Left kidney (tissue), 1 donor: ENCODE measurements at regions not wholly inside any gene's neighbourhood (a gene's known extent, or its start where the extent isn't known, plus 50 kb on each side); places are given as distances from the start of the nearest gene placed in this dataset.
"Not testable (repeated sequence)": the region's sequence is repeated elsewhere in the genome, so short reads cannot be mapped to it uniquely, and the experiment has no call there.

ENCODE experiments used
- DNase-seq: peaks from one replicate; pipeline ENCODE4 v3.0.0-alpha.2; 2013

- DNase-seq: no peak
Measured at GRCh38 chr19:56894626-56895025, 54.1 kb upstream of the PEG3 start.

GRCh38 chr19:56896095-56896494, 55.6 kb upstream of the PEG3 start:
- no peak for DNase-seq

GRCh38 chr19:56899943-56900342, 59.4 kb upstream of the PEG3 start:
- no peak for DNase-seq

- DNase-seq: peak; percentile 46
Measured at GRCh38 chr19:56900573-56901097, 60.1 kb upstream of the PEG3 start.

DNA sequence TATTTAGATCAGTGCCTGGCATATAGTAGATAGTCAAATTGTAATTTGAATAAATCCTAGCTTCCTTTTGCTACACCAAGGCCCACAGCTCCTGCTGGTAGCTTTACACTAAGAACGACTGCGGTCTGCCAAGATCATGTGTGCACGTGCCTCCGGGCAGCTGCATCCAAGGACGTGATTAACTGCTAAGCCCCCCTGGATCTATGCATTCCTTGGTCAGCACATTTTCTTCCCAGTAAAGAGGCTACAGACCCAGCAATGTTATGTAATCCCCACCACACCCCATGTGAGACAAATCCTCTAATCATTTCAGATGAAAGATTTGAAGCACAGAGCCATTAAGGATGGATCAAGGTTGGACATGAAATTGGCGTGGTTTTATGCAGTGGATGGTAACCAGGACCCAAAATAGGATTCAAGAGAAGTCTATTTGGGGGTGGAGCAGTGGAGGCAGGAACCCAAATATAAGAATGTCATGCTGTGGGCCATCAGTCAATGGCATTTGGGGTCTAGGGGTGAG, 65.2 kb upstream of the PEG3 start:
- DNase-seq: no peak

DNA sequence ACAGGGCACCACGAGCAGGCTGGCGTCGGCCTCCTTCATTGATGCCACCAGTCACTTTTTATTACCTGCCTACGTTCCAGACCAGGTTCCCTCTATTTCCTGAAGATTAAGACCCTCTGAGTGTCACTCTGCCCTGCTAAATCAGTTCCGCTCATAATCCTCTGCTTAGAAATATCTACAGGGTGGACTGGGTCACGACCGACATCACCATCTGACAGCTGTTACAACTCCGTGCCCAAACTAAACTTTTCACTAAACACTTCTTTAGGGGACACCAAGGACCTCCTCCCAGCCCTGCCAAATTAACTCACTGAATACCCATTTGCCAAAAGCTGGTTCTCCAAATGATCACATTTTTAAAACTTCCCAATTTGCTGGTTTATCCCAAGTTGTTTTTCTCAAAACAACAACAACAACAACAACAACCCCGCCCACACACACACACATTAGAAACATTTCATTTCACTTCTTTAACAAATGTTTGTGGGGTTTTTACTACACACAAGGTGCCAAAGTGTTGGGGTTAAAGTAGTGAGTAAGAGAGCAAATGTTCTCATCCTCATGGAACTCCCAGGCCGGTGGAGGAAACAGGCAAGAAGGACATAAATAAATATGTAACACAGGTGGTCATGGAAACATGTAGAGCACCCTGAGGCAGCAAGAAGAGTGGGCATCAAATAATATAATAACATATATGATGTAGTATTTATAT, 72.0 kb upstream of the PEG3 start:
- no peak for DNase-seq

DNA sequence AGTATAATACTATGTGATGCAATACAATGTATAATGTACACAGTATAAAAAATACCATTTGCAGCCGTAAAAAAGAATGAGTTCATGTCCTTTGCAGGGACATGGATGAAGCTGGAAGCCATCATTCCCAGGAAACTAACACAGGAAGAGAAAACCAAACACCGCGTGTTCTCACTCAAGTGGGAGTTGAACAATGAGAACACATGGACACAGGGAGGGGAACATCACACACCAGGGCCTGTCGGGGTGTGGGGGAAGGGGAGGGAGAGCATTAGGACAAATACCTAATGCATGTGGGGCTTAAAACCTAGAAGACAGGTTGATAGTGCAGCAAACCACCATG, 72.6 kb upstream of the PEG3 start:
- not testable (repeated sequence) for DNase-seq

DNA sequence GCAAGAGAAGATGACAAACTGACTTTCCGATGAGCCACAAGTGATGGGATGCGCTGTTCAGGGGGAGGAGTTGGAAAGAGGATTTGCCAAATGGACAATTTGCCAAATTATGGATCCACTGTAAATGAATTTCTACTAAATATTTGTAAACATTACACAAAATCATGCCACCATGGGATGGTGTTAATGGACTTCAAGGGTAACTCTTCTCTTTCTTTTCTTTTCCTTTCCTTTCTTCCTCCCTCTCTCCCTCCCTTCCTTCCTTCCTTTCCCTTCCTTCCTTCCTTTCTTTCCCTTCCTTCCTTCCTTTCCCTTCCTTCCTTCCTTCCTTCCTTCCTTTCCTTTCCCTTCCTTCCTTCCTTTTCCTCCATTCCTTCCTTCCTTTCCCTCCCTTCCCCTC, 76.0 kb upstream of the PEG3 start:
- no peak for DNase-seq

DNA sequence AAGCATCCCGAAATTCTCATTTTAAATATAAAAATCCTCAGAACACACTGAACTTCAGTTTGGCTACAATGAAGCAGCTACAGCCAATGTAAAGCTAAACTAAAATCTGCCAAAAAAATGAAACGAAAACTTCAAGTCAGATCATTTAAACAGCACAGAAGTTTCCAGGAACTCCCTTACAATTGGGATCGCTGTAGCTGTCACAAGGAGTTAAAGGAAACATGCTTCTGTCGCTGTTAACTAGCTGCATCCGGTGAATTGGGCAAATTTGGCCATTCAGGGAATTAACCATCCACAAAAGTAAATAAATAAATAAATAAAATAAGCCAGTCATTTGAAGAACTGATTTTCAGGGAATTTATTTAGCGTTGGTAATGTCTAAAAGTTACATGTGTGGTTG, 77.0 kb upstream of the PEG3 start:
- DNase-seq: no peak

GRCh38 chr19:56917998-56918397, 77.5 kb upstream of the PEG3 start:
- DNase-seq: no peak

DNA sequence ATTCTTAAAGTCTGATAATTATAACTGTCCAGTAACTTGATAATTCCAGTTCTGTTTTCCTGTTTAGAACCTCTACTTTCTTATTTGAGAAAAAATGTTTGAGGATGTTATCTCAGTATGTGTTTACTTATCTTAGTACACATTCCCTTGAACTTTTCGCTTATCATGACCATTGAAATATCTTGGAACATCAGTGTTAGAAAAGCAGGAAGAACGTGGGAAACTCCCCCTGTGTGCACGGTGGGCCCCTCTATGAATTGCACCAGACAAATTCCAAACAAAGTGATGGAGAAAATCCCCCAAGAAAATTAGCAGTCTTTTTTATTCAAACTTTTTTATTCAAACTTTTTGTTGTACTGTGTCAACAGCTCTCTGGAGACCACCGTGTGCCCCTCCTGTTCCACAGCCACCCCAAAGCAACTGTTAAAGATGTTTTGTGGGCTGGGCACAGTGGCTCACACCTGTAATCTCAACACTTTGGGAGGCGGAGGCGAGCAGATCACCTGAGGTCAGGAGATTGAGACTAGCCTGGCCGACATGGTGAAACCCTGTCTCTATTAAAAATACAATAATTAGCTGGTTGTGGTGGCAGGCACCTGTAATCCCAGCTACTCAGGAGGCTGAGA, 78.3 kb upstream of the PEG3 start:
- no peak for DNase-seq

- no peak for DNase-seq
Measured at GRCh38 chr19:56919308-56919995, 78.9 kb upstream of the PEG3 start.

DNA sequence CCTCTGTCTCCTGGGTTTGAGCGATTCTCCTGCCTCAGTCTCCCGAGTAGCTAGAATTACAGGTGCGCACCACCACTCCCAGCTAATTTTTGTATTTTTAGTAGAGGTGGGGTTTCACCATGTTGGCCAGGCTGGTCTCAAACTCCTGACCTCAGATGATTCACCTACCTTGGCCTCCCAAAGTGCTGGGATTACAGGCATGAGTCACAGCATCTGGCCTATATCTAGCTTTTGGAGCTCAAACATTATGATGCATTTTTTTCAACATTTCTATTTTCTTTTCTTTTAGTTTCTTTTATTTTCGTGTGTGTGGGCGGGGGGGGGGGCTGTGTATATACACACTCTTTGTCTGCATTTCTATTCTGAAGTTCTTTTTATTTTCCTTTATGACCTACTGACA, 85.6 kb upstream of the PEG3 start:
- DNase-seq: not testable (repeated sequence)

DNA sequence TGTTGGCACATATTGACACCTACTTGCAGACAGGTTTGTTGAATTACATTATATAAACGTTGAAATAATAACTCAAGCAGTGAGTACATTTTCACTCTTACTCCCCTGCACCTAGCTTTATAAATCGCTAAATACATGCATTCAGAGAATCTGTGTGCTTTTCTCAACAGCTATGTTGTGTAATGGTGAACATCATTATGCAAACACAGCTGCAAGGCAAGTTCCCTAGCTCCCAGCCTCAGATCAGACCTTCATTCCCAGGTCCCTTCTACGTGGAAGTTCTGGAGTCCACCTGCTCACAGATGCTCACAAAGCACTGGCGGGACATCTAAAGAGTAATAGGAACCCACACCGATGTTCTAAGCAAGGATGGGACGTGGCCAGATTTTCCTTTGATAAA, 86.8 kb upstream of the PEG3 start:
- no peak for DNase-seq

GRCh38 chr19:56927791-56928207, 87.3 kb upstream of the PEG3 start:
- no peak for DNase-seq

DNA sequence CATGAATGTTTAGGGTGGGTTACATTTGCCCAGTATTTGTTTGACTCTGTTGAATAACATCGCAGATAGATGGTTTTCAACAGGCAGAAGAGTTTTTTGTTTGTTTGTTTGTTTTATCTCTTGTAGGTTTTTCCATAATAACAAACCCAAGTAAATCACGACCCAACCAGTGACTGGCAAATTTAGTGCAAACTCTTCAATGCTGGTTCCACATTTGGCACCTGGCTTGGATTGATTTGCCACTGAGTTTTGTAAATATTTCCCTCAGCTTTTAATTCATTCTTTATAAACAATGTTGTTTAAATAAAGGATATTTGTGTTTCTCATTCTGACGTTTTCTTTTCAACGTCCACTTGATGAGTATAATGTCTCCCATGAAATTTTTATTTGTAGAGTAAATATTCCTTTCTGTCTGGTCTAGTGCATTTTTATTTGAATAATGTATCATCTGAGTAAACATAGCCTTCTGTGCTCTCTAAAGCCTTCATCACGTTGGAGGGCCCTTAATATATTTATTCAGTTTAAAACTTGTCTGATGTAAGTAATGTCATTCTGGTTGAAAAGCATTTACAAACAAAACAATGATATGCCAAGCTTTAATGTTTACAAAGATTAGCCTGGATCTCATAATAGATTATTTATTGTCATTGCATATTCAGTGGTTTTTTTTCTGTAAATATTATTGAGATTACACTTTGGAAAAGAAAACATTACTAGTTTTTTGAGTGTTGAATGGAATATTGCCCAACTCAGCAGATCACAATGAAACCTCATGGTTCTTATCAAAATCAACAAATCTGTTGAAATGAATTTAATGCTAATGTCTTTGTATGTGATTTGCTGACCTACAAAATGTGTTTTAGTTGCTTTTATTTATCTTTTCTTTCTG, 90.4 kb upstream of the PEG3 start:
- no peak for DNase-seq

- no peak for DNase-seq
Measured at GRCh38 chr19:56933014-56933705, 92.6 kb upstream of the PEG3 start.

GRCh38 chr19:56934438-56935090, 94.0 kb upstream of the PEG3 start:
- DNase-seq: no peak

DNA sequence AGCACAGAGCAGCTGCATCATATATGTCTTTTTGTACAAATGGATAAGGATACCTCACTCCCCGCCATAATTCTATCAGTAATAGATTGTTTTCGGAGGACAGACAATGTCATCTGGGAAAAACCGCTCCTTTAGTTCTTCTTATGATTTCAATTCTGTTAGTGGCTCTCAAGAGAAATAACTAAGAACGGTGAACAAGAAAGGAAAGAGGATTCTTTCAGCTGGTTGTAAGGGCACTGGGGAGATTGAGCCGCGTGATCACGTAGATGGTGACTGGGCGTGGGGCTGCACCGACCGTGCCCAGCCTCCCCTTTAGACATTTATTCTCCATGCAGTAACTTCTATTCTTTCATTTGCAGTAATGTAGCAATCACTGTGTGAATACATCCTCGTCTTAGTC, 99.4 kb upstream of the PEG3 start:
- DNase-seq: no peak

DNA sequence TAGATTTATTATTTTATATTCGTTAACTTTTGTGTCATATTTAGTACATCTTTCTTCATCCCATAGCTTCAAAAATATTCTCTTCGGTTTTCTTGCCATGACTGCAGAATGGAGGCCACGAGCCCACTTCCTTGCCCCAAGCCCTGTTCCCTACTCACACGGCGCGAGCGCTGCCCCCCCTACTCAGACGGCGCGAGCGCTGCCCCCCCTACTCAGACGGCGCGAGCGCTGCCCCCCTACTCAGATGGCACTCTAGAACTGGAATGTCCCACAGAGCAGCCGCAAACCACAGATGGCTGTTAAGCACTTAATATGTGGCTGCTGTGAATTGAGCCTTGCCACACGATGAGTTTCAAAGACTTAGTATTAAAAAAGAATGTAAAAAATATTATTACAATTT, 102.2 kb upstream of the PEG3 start:
- no peak for DNase-seq

GRCh38 chr19:56946159-56946558, 105.6 kb upstream of the PEG3 start:
- no peak for DNase-seq
